Fibroblast of villous mesenchyme (primary cell): ENCODE measurements at regions not wholly inside any gene's neighbourhood (a gene's known extent, or its start where the extent isn't known, plus 50 kb on each side); places are given as distances from the start of the nearest gene placed in this dataset.

Source experiments
- DNase-seq: peaks from one replicate; pipeline ENCODE4 v3.0.0-alpha.2; 2010; ENCODE audit warnings: low read depth
- H3K4me3 ChIP-seq: 2 replicates; pipeline ENCODE4 v1.5.1; 2011; ENCODE audit warnings: low read depth, mild to moderate bottlenecking, low read length
- TF ChIP-seq, protein P1 (sequence below): IDR thresholded peaks from 2 replicates; pipeline ENCODE4 v1.5.1; 2012; ENCODE audit warnings: low read depth, mild to moderate bottlenecking, low read length; ENCODE audit not compliant: insufficient read depth

DNA sequence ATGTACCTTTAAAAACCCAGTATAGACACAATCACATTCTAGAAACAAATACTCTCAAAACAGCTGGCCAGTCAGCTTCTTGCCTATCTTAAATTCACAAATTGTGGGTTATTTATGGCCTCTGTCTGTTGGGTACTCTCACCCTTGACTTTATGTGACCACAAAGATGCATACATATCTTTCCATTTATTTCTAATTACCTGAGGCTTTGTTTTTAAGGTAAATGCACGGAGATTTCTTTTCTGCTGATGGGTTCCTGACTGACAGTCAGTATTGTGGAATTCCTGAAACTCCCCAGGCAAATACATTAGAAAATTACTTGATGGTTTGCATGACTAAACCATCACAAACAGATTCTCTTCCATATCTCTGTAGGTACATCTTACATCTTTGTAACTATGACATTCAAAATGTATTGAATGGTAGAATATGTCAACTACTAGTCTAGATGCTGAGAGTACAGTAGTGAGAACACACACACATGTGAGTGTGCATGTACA lies 107.7 kb downstream of the EDEM1 start:
- TF ChIP-seq, protein P1, sequence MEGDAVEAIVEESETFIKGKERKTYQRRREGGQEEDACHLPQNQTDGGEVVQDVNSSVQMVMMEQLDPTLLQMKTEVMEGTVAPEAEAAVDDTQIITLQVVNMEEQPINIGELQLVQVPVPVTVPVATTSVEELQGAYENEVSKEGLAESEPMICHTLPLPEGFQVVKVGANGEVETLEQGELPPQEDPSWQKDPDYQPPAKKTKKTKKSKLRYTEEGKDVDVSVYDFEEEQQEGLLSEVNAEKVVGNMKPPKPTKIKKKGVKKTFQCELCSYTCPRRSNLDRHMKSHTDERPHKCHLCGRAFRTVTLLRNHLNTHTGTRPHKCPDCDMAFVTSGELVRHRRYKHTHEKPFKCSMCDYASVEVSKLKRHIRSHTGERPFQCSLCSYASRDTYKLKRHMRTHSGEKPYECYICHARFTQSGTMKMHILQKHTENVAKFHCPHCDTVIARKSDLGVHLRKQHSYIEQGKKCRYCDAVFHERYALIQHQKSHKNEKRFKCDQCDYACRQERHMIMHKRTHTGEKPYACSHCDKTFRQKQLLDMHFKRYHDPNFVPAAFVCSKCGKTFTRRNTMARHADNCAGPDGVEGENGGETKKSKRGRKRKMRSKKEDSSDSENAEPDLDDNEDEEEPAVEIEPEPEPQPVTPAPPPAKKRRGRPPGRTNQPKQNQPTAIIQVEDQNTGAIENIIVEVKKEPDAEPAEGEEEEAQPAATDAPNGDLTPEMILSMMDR = no peak
- no peak for DNase-seq
- no peak overlapping the region for H3K4me3 ChIP-seq

DNA sequence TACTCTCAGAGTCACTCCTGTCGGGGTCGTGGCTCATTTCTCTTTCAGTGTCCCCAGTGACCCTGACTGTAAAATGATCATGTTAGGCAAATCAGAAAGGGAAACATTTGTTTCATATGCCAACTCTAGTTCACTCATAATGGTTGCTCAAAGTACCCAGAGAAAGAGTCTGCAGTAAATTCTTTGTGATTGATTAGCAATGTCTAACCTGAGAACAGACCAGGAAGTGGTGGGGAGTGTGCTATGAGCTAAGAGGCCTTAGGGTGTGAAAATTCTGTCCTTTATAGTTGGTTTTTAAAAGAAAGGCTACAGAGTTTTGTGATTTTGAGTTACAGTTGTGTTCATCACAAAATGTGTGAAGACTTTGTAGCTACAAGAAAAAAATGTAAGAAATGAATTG lies 108.9 kb downstream of the EDEM1 start:
- H3K4me3 ChIP-seq = no peak overlapping the region
- DNase-seq = no peak
- TF ChIP-seq, protein P1 = no peak

DNA sequence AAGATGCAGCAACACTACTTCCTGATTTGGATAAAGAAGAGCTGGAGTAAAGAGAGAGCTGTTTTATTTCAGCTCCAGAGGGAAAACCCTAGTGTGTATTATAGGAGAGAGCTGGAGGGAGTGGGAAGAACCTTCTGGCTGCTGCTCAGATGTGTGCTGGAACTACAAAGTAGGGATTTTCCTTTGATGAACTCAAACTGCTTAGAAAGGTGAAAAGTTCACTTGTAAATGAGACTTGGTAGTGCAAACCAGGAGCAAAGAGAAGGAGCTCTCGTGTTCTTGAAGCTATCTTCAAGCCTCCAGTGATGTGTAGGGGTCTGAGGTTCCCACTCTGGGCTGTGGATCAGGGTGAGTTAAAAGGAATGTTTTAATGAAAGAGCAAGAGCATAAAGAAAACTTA lies 110.4 kb downstream of the EDEM1 start:
- TF ChIP-seq, protein P1 = no peak
- H3K4me3 ChIP-seq = no peak overlapping the region
- DNase-seq = no peak

DNA sequence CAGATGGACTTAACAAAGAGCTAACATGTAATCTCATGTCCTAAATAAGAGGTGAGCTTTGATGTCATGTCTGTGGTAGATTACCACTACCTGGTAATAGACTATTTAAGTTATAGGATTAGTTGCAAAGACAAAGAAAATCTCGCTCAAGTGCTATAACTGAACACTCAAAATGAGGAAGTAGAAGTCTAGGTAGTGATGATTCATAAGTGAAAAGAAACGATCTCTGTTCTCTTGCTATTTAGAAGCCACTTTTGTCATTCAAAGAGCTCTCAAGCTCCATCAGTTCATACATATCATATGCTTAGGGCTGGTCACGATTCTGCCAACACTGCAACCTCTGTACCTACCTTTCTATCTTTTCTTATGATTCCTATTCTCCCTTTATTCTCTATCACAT lies 110.9 kb downstream of the EDEM1 start:
- DNase-seq = no peak
- TF ChIP-seq, protein P1 = no peak
- no peak overlapping the region for H3K4me3 ChIP-seq

DNA sequence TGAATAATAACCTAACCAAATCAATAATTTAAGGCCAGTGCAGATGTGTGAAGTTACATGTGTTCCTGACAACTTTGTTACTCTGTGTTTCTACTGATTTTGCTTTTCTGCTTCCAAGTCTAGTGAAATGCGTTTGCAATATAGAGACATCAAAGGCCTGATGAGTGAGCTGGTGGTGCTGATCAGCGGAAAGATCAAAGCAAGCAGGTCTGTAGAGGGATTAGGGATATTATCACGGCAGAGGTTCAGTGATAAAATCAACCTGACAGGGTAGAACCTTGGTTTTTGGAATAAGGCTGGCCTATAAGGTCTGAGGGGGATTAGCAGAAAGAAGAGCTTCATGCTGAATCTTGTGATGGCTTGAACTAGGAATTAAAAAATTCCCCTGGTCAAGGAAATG lies 111.7 kb downstream of the EDEM1 start:
- TF ChIP-seq, protein P1 = no peak
- H3K4me3 ChIP-seq = no peak overlapping the region
- no peak for DNase-seq

DNA sequence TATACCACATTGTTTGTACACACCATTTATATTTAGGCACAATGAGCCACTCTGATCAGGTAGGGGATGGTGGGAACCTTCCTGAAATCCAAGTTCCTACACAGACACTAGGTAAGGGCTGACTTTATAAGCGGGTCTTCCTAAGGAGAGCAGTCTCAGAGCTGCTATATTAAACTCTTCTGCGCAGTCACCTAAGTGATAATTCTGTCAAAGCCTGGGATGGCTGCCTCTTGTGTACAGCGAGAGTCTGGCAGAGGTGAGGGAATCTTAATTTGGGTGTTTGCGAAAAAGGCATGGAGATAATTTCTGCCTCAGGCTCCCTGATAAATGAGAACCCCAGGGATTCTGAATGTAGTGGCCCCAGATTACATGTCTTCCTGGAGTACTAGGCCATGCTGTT lies 113.1 kb downstream of the EDEM1 start:
- TF ChIP-seq, protein P1 = no peak
- no peak for DNase-seq
- H3K4me3 ChIP-seq = no peak overlapping the region

DNA sequence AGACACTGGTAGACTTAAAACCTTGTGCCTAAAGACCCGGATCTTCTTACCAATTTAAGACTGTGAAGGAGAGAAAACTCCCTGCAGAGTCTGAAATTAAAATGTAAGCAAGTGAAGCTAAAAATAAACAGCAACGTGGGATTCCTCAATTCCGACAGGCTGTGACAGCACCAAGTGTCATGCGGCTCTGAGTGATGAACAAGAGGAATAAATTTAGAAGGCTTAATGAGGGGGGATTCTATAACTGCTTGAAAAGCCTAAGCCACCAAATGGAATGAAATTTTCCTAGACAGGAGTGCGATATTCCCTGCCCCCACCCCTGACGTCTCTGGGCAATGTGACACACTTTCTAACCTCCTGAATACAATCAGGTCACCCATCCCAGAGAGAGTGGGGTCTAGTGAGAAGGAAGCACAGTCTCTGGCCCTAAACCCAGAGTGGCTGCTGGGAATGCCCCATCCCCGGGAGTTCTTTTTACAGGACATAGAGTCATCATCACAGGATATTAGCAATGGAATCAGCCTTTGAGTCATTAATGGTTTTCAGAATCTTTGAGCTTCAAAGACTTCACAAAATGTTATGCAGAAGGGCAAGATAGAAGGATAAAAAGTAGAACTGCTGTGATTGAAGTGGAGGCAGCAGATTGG lies 114.3 kb downstream of the EDEM1 start:
- no peak overlapping the region for H3K4me3 ChIP-seq
- TF ChIP-seq, protein P1 = no peak
- no peak for DNase-seq
